HG03439 (cell line): ENCODE measurements at regions not wholly inside any gene's neighbourhood (a gene's known extent, or its start where the extent isn't known, plus 50 kb on each side); places are given as distances from the start of the nearest gene placed in this dataset.

Source experiments
- ATAC-seq: cut with Tn5 transposase; IDR thresholded peaks from one replicate; pipeline ENCODE4 v1.9.1; 2021; ENCODE audit warnings: mild to moderate bottlenecking, moderate library complexity; ENCODE audit not compliant: unreplicated experiment

DNA sequence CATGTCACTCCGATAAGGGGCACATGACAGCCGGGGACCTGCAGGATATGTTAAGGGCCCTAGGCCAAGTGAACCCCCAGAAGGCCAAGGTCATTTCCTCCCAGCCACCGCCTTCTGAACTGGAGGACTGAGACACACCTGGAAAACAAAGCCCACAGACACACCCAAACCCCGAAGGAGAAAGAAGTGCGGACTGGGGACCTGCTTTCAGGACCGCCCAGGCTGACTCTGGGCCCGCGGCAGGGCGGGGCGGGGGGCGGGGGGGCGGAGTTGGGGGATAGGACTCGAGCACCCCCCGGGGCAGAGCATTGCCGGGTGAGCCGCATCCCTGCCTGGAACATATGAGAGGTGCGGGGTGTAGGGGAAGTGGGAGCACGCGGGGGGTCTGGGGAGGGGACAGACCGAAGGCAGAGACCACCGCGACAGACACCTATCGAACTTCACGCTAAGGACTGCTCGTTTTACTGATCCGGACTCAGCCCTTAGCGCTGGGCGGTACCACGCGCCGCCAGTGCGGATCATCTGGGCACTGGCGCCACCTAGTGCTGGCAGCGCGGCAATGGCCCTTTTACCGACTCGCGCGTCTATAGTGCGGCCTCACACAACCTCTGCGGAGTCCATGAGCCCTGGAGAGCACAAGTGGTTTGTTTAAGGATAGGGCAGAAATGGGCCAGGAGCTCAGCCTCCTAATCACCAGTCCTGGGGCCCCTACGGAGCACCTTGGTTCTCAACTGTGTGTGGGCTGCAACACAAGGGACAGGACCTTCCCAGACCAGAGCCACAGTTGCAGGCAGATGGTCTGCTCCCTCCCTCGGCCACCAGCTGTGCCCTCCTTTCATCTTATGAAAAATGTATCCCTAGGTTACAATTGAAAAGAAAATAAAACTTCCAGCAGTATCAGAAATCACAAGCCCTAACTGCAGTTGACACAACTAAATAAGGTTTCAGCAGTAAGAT lies 157.6 kb downstream of the HERPUD2 start:
- peak; percentile 98 for ATAC-seq

DNA sequence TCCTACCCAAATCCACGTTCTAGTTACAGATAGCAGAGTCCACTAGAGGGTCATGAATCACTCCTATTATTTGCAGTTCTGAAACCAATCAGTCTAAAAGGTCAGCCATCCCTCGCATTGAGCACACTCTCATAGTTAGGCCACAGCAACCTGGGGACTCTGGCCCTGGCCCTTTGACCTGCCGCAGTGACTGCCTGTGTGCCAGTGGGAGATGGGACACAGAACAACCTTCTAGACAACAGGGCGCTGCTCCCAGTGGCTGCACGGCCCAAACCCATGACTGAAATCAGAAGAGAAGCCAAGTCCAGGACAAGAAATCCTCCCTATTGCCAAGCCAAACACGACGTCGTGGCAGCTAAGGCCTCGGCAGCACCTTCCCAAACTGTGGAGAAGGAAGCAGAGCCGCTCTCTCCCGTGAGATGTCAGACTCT lies 158.5 kb downstream of the HERPUD2 start:
- ATAC-seq, result no peak

DNA sequence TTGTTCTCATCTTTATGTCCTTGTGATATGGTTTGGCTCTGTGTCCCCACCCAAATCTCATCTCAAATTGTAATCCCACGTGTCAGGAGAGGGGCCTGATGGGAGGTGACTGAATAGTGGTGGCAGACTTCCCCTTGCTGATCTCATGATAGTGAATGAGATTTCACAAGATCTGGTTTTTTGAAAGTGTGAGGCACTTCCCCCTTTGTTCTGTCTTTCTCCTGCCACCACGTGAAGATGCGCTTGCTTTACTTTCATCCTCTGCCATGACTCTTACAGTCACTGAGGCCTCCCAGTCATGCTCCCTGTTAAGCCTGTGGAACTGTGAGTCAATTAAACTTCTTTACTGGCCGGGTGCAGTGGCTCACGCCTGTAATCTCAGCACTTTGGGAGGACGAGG lies 161.0 kb downstream of the HERPUD2 start:
- ATAC-seq, result no peak

DNA sequence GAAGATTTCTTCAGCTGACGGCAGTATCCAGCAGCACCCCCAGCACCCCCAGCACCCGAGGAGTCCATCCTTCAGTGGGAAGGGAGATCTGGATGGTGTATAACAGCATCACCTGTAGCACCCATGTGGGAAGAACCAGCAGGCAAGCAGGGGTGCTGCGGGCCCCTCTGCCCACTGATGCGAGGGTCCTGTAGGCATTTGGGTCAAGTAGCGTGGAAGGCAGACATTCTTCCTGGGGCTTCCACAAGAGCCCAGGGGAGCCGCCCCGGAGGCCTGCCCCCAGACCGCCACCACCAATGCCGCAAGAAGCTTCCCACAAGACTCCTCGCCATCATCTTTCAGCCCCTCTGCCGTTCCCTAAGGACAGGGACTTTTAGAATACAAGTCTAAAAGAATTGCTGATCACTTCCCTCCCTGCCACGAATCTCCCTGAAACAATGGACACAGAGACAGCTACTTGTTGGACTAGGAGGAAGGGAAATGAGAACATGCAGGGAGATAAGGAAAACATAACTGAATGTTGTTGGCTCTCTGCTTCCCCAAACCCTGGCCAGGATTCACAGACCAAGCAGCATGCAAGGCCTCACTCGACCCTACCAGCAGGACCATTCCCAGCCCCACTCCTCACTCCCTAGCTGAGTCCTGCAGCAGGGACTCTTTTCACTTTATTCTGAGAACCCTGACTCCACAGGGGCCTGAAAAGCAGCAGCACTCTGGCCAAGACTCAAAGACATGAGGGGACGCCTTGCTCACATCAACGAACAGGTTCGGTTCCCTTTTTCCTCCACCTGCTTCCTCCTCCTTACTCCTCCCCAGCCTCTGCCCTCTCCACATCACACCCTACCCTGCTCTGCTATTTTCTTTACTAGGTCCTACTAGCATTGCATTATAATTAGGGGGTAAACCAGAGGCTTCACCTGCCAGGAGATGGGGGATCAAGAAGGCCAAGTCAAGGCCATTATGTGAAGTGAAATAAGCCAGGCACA lies 164.5 kb downstream of the HERPUD2 start:
- ATAC-seq, result no peak

DNA sequence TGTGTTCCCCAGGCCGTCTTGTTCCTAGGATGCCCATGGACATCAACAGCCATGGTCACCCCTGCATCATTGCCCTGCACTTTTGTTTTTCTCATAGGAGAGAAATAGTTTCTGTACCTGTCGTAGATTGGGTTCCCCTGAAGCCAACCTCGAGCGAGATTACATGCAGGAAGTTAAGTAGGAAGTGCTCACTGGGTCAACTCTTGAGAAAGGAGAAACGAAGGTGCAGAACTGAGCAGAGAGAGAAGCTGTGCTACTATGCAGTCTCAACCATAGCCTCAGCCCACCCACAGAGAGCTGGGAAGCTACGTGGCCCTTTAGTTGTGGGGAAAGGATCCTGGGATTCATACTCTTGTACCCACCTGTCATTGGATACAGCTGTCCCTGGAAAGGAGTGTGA lies 165.2 kb downstream of the HERPUD2 start:
- no peak for ATAC-seq

DNA sequence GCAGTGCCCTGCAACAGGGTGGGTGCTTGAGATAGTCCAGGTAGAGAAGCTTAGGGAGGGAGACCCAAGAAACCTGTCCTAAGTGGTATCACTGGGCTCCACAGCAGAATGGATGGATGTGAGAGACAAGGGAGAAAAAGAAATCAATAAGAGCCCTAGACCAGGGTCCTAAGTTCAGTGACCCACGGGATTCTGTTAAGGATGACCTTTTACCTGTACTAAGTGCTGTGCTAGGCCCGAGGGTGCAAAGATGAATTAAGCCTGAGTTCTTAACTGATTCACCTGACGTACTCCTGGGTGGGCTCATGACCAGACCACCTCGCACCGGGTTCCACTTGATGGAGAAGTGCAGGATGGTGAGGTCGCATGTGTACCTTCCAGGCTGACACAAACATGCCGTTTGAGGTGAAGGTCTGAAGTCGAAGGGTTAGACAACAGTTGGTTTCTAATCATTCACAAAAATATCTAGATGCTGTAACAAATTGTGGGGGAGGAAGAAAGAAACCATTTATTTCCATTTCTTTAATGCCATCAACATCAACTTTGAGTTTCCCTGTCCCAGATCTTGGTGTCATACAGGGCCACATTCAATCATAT lies 166.5 kb downstream of the HERPUD2 start:
- no peak for ATAC-seq

DNA sequence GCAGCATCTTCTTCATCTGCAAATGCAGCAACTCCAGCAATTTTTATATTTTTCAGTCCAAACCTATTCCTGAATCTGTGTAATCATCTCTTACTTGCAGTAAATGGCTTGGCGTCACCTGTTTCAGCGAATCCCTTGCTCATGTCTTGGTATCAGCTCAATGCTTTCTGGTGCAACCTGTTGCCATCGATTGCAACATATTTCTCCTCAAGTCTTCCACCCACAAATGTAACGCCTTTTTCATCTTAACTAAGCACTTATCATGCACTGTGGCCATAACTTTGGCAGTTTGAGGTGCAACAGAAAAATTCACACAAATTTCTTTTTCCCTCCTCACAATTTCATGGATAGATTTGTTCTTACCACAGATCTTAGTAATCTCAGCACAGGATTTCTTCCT lies 168.3 kb downstream of the HERPUD2 start:
- no peak for ATAC-seq

DNA sequence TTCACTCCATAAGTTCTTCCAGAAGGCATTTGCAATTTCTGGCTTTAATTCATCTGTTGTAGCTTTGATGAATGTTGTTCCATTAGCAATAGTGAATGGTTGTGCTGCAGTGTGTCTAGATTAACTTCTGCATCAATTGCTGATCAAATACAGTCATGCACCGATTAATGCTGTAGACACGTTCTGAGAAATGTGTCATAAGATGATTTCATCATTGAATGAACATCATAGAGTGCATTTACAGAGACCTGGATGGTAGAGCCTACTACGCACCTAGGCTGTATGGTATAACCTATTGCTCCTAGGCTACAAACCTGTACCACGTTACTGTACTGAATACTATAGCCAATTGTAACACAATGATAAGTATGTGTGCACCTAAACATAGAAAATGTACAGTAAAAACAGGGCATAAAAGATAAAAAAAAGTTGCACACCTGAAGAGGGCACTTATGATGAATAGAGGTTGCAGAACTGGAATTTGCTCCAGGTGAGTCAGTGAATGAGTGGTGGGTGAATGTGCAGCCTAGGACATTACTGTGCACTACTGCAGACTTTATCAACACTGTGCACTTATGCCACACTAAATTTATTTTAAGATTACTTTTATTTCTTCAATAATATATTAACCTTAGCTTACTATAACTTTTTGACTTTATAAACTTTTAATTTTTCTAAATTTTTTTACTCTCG lies 170.7 kb downstream of the HERPUD2 start:
- ATAC-seq, result no peak

DNA sequence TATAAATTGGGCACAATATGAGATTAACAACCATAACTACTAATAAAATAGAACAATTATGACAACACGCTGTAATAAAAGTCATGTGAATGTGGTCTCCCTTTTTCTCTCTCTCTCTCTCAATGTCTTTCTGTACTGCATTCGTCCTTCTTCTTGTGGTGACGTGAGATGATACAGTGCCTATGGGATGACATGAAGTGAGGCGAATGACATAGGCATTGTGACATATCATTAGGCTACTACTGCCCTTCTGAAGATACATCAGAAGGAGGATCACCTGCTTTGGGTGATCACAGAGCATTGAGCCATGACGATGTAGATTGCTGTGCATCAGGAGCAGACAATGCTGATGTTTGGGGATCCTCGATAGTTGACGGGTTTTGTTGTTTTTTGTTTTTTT lies 171.6 kb downstream of the HERPUD2 start:
- ATAC-seq, result no peak

DNA sequence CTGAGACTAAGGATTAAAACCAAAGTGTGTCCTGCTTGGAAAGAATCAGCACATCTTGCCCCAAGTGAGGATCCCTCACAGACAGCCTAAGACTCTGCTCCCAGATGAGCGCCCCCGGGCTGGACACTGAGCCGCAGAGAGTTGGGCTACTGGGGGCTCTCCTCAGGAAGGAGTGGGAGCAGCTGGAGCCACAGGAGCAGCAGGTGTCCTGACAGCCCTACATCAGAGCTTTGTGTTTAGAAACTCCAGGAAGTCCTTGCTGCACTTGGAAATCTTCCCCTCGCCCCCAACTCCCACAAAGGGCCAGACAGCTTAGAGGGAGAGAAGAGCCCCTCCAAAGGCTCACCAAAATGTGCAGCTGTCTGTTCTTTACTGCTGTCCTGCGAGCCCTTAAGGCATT lies 172.2 kb downstream of the HERPUD2 start:
- no peak for ATAC-seq

DNA sequence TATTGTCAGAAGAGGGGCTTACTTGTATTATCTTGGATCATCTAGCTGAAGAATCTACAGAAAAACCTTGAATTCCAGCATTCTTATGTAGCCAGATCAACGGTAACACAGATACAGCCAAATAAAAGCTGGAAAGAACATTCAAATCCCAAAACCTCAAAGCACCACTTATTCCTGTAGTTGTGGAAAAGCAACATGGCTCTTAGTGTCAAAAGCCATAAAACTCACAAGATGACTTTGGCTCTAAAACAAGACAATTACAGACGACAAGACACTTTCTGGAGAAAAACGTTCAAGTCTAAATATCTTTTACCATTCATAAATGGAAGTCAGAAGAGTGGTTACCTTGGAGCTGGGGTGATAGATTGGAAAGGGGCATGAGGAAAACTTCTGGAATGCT lies 173.0 kb downstream of the HERPUD2 start:
- ATAC-seq, result no peak

DNA sequence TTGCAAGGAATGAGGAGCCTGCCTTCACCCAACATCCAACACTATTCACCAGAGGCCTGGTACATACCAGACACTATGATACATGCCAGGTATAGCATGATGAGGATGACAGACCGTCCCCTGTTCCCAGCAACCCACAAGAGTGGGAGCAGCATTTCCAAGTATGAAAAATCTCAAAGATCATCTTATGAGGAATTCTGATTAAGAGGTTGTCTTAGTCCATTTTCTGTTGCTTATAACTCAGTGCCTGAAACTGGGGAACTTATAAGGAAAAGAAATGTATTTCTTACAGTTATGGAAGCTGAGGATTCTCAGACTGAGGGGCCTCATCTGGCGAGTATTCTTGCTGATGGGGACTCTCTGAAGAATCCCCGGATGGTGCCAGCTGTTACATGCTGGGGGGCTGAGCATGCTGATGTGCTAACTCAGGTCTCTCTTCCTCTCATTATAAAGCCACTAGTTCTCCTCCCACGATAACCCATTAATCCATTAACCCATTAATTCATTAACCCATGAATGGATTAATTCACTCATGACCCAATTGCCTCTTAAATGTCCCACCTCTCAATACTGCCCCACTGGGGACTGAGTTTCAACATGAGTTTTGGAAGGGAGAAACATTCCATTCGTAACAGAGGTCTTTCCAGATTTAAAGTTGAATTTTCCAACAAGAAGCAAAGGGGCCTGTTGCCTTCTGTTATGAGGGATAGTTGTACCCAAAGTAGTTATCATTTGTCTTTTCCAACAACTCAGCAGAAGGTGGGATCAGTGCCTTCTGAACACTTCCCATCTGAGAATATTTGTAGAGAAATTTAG lies 173.9 kb downstream of the HERPUD2 start:
- no peak for ATAC-seq

DNA sequence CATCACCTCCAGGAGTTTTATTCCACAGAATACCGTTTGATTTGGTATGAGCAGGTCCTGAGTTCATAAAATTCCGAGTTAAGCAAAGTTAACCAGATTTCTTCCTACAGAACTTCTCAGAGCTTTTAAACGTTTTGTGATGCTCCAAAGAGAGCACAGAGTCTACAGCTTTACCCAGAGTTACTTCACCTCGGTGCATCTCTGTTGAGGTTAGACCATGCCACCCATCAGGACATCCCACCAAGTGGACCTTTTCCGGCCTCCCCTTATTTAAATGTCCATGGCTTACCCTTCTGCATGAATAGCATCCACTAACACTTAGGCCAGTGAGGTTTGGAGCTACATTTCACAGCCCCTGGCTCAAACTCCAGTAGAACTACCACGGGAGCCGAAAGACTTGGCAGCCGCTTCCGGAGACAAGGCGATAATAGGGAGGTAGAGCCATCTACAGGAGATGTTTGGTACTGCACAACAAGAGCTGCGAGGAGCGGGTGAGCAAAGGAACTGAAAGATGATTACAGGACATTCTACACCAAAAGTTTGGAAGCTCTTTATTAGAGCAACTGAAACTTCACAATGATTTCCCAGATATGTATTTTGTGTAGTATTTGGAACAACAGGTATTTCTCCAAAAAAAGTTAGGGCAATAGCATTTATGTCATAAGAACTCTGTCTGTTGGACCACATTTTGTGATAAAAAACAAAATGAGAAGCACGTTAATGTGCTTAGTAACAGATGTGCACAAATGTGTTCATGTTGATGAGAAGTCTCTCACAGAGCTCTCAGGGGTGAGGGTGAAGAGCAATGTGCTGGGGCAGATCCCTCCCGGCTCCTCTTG lies 174.7 kb downstream of the HERPUD2 start:
- peak; percentile 87 for ATAC-seq

DNA sequence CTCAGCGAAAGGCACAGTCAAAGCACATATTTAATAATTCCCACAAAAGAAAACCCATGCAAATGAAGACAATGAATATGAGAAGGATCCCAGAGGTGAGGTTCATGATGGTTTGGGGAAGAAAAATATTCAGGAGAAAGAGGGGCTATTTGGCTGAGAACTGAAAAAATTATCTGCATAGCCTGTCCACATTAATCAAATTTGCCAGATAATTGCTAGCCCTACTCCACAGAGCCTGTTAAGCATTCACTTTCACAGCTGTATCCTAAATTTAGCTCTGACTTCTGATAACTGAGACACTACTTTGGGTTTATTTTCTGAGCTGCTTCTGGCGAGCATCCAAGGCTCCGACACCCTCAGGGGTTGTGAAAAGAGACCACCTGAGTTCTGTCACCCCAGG lies 176.2 kb downstream of the HERPUD2 start:
- ATAC-seq, result no peak

DNA sequence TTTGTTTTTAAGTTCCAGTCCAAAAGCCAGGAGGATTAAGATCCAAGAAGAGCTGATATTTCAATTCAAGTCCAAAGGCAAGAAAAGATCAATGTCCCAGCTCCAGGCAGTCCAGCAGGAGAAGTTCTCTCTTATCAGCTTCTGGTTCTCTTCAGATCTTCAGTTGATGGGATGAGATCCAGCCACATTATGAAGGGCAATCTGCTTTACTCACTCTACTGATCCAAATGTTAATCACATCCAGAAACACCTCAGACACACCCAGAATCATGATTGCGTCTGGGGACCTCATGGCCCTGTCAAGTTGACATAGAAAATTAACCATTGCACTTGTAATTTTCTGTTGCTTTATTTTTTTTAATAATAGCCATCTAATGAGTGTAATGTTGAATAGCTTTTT lies 178.4 kb downstream of the HERPUD2 start:
- ATAC-seq, result no peak

DNA sequence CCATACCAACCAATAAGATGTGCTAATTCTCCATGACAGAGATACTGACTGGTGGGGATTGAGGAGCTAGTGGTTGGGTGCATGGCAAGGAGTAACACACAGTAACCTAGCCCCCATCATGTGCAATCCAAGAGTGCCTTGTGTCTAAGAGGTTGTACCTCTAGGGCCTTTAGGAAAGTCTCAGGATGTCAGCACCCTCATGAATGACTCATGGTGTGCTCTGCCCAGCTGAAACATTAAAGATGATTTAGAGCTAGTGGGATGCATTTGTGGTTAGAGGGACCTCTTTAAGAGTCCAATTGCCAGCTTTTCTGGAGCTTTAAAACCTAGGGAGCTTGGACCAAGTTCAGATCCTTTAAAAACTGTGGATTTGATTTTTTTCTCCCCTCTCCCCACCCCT lies 181.1 kb downstream of the HERPUD2 start:
- ATAC-seq, result no peak

DNA sequence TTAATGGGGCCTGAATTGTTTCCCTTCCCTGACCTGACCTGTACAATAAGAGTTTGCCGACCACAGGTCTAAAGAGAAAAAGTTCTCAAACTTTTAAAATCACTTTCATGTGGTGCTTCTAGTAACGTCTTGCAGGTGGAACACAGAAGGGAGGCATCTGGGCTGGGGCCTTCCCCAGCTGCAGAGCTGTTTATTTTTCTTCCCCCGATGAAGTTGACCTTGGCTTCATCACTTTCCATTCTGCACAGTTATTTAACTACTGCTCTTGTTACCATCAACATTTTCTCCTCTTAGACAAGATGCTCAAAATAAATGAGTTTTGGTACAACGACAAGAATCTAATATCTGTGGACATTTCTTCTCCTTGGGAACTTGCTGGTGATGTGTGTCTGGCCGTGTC lies 181.7 kb downstream of the HERPUD2 start:
- no peak for ATAC-seq

DNA sequence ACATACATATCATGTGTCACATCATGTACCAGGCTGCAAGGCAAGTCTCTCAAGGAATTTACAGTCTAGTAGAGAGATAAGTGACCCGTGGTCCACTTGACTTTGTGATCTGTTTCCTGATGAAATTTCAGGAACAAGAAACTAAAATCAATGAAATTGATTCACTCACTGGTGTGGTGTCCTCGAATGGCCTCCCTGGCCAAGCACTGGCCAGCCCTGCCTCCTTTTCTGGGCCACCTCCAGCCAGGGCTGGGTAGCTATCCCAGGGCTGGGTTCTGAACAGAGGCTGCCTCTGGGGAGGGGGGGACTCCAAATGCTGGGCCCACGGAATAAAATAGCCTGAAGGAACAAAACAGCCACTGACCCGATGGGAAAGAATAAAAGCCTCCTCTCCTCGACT lies 182.2 kb downstream of the HERPUD2 start:
- no peak for ATAC-seq
